Ishikawa (cell line): ENCODE measurements at regions not wholly inside any gene's neighbourhood (a gene's known extent, or its start where the extent isn't known, plus 50 kb on each side); places are given as distances from the start of the nearest gene placed in this dataset.

Experiments used
- CEBPB ChIP-seq: IDR thresholded peaks from 2 replicates; pipeline ENCODE4 v1.6.1; 2012
- CREB1 ChIP-seq: IDR thresholded peaks from 2 replicates; pipeline ENCODE4 v1.6.1; 2012; ENCODE audit warnings: low read depth
- EGR1 ChIP-seq: IDR thresholded peaks from 2 replicates; pipeline ENCODE4 v1.6.1; 2012
- EP300 ChIP-seq: IDR thresholded peaks from 2 replicates; pipeline ENCODE4 v1.6.1; 2012; ENCODE audit warnings: borderline replicate concordance
- FOXM1 ChIP-seq: IDR thresholded peaks from 2 replicates; pipeline ENCODE4 v1.6.1; 2012; ENCODE audit warnings: low read depth, borderline replicate concordance
- NFIC ChIP-seq: IDR thresholded peaks from 2 replicates; pipeline ENCODE4 v1.6.1; 2012
- RAD21 ChIP-seq: IDR thresholded peaks from 2 replicates; pipeline ENCODE4 v1.6.1; 2012; ENCODE audit warnings: low read depth
- TAF1 ChIP-seq: IDR thresholded peaks from 2 replicates; pipeline ENCODE4 v1.6.1; 2012; ENCODE audit warnings: low read depth, mild to moderate bottlenecking
- TCF12 ChIP-seq: IDR thresholded peaks from 2 replicates; pipeline ENCODE4 v1.6.1; 2012; ENCODE audit warnings: low read depth
- TEAD4 ChIP-seq: IDR thresholded peaks from 2 replicates; pipeline ENCODE4 v1.6.1; 2012
- YY1 ChIP-seq: IDR thresholded peaks from 2 replicates; pipeline ENCODE4 v1.6.1; 2012; ENCODE audit warnings: low read depth
- ZBTB7A ChIP-seq: IDR thresholded peaks from 2 replicates; pipeline ENCODE4 v1.6.1; 2012; ENCODE audit warnings: low read depth
- TF ChIP-seq, protein P1 (sequence below): IDR thresholded peaks from 2 replicates; pipeline ENCODE4 v1.6.1; 2012
- TF ChIP-seq, protein P2 (sequence below): IDR thresholded peaks from 2 replicates; pipeline ENCODE4 v1.6.1; 2012; ENCODE audit warnings: low read depth, mild to moderate bottlenecking
- TF ChIP-seq, protein P3 (sequence below): IDR thresholded peaks from 2 replicates; pipeline ENCODE4 v1.6.1; 2012

DNA sequence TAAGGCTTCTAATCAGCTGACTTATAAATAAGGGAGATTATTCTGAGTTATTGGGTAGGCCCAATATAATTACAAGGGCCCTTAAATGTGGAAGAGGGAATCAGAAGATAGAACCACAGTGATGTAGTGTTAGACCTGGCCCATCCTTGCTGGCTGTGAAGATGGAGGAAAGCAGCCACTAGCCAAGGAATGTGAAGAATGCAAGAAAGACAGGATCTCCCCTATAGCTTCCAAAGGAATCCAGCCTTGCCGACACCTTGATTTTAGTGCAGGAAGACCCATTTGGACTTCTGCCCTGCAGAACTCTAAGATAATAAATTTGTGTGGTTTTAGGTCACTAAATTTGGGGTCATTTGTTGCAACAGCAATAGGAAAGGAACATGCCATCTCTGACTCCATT, 150.6 kb downstream of the SPATA18 start:
- no peak for TF ChIP-seq RAD21
- TF ChIP-seq, protein P1, sequence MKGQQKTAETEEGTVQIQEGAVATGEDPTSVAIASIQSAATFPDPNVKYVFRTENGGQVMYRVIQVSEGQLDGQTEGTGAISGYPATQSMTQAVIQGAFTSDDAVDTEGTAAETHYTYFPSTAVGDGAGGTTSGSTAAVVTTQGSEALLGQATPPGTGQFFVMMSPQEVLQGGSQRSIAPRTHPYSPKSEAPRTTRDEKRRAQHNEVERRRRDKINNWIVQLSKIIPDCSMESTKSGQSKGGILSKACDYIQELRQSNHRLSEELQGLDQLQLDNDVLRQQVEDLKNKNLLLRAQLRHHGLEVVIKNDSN: no peak
- no peak for TF ChIP-seq ZBTB7A
- no peak for TF ChIP-seq TAF1
- no peak for TF ChIP-seq TCF12
- TF ChIP-seq NFIC: no peak
- TF ChIP-seq, protein P2, sequence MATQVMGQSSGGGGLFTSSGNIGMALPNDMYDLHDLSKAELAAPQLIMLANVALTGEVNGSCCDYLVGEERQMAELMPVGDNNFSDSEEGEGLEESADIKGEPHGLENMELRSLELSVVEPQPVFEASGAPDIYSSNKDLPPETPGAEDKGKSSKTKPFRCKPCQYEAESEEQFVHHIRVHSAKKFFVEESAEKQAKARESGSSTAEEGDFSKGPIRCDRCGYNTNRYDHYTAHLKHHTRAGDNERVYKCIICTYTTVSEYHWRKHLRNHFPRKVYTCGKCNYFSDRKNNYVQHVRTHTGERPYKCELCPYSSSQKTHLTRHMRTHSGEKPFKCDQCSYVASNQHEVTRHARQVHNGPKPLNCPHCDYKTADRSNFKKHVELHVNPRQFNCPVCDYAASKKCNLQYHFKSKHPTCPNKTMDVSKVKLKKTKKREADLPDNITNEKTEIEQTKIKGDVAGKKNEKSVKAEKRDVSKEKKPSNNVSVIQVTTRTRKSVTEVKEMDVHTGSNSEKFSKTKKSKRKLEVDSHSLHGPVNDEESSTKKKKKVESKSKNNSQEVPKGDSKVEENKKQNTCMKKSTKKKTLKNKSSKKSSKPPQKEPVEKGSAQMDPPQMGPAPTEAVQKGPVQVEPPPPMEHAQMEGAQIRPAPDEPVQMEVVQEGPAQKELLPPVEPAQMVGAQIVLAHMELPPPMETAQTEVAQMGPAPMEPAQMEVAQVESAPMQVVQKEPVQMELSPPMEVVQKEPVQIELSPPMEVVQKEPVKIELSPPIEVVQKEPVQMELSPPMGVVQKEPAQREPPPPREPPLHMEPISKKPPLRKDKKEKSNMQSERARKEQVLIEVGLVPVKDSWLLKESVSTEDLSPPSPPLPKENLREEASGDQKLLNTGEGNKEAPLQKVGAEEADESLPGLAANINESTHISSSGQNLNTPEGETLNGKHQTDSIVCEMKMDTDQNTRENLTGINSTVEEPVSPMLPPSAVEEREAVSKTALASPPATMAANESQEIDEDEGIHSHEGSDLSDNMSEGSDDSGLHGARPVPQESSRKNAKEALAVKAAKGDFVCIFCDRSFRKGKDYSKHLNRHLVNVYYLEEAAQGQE: no peak
- no peak for TF ChIP-seq YY1
- TF ChIP-seq EP300: no peak
- TF ChIP-seq EGR1: no peak
- TF ChIP-seq, protein P3, sequence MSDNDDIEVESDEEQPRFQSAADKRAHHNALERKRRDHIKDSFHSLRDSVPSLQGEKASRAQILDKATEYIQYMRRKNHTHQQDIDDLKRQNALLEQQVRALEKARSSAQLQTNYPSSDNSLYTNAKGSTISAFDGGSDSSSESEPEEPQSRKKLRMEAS: no peak
- TF ChIP-seq CEBPB: no peak
- TF ChIP-seq TEAD4: no peak
- TF ChIP-seq FOXM1: no peak
- TF ChIP-seq CREB1: no peak

DNA sequence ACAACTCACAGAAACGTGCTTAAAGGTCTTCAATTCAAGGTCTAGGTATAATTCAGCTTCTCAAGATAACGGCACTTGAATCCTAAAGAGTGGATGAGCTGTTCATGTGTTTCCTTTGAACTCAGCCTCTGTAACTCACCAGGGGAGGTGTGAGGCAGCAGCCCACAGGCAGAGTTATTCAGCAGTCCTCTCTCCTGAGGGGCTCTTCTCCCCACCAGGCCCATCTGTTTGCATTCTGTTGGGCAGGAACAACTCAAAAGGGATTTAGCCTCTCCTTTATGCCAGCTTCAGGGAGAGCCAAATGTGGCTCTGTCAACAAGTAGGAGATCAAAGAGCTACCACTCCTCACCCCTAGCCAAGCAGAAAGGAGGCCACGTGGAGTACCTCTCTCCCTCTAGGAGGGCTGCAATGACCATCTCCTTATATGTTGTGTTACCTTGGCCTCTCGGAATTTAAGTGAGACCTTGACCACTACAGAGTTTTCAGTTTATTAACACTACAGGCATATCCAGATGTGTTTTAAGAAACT, 151.2 kb downstream of the SPATA18 start:
- no peak for TF ChIP-seq TCF12
- TF ChIP-seq TAF1: no peak
- TF ChIP-seq CREB1: no peak
- TF ChIP-seq RAD21: no peak
- TF ChIP-seq, protein P3: no peak
- TF ChIP-seq, protein P1: no peak
- no peak for TF ChIP-seq EGR1
- no peak for TF ChIP-seq EP300
- TF ChIP-seq TEAD4: no peak
- TF ChIP-seq YY1: no peak
- TF ChIP-seq NFIC: no peak
- no peak for TF ChIP-seq CEBPB
- TF ChIP-seq ZBTB7A: no peak
- TF ChIP-seq, protein P2: no peak
- no peak for TF ChIP-seq FOXM1

DNA sequence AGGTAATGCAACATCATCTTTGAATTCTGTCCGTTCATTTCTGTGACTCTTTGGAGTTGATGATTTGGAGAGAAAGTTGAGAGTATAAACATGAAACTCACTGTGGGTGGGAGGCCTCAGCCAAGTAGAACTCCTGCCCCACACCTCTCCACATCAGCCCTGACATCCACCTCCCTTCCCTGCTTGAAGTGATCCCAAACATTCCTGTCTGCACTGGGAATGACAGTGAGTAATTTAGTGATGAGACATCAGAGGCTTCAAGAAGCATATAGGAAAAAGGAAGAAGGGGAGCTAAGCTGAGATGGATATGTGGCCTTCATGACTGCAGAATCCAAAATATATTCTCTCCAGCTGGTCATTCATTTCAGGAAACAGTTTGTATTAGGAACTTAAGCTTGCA, 151.8 kb downstream of the SPATA18 start:
- TF ChIP-seq RAD21 (no peak), TAF1 (no peak), YY1 (no peak), CREB1 (no peak), CEBPB (no peak), TEAD4 (no peak), ZBTB7A (no peak), TCF12 (no peak), EGR1 (no peak), NFIC (no peak), FOXM1 (no peak), EP300 (no peak)
- TF ChIP-seq, protein P1: no peak
- TF ChIP-seq, protein P2: no peak
- TF ChIP-seq, protein P3: no peak

DNA sequence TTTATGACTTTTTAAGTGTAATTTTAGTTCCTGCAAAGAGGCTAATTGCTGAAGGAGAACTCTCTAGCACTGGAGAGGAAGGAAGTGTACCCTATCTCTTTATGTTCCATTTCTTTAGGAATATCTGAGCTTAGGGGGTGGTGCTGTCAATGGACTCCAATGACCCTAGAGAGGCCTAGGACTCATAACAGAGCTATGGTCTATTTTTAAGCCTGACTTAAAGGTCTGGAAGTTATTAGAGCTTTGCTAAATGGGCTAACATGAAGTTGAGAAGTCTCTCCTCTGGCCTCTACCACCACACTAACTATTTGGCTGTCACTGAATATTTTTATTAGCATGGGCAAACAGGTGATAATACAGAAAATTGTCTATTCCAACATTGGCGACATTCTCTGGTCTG, 152.2 kb downstream of the SPATA18 start:
- TF ChIP-seq EP300 (no peak), TCF12 (no peak), FOXM1 (no peak), TEAD4 (no peak), EGR1 (no peak), CREB1 (no peak), ZBTB7A (no peak), TAF1 (no peak), CEBPB (no peak), NFIC (no peak), YY1 (no peak), RAD21 (no peak)
- TF ChIP-seq, protein P2: no peak
- TF ChIP-seq, protein P1: no peak
- TF ChIP-seq, protein P3: no peak
